ENCODE measurements at regions not wholly inside any gene's neighbourhood (a gene's known extent, or its start where the extent isn't known, plus 50 kb on each side); places are given as distances from the start of the nearest gene placed in this dataset.
"Not testable (repeated sequence)": the region's sequence is repeated elsewhere in the genome, so short reads cannot be mapped to it uniquely, and the experiment has no call there.

GRCh38 chr18:70394672-70395071 lies 105.8 kb downstream of the SOCS6 start:
- H3K27ac ChIP-seq, result no peak overlapping the region
- CTCF ChIA-PET, result no interaction called here
- no peak for TF ChIP-seq CTCF (conservative IDR thresholded peaks at IDR 0.05; ENCODE audit: low read depth)
- POLR2A ChIA-PET (ENCODE audit: low non-redundant PET), result no interaction called here
- DNase-seq (ENCODE audit: low spot score), result no peak

GRCh38 chr18:70390371-70391090 lies 101.7 kb downstream of the SOCS6 start:
- ChIA-PET CTCF (no interaction called here), POLR2A (ENCODE audit: low non-redundant PET) (no interaction called here)
- DNase-seq (ENCODE audit: low spot score), result no peak

GRCh38 chr18:70389036-70389435 lies 100.2 kb downstream of the SOCS6 start:
- POLR2A ChIA-PET (ENCODE audit: low non-redundant PET); CTCF ChIA-PET; H3K27ac ChIP-seq; DNase-seq (ENCODE audit: low spot score): not testable (repeated sequence)

More at GRCh38 chr18:70390371-70391090, 101.7 kb downstream of the SOCS6 start:
- no peak overlapping the region for H3K27ac ChIP-seq
- no peak for TF ChIP-seq CTCF (conservative IDR thresholded peaks at IDR 0.05; ENCODE audit: low read depth)

GRCh38 chr18:70387027-70387426 lies 98.2 kb downstream of the SOCS6 start:
- POLR2A ChIA-PET (ENCODE audit: low non-redundant PET), result no interaction called here
- no peak for TF ChIP-seq CTCF (conservative IDR thresholded peaks at IDR 0.05; ENCODE audit: low read depth)
- no peak for DNase-seq (ENCODE audit: low spot score)
- no peak overlapping the region for H3K27ac ChIP-seq
- CTCF ChIA-PET, result no interaction called here

- CTCF ChIA-PET, result no interaction called here
- DNase-seq (ENCODE audit: low spot score), result no peak
- POLR2A ChIA-PET (ENCODE audit: low non-redundant PET), result no interaction called here
- TF ChIP-seq CTCF (conservative IDR thresholded peaks at IDR 0.05; ENCODE audit: low read depth), result no peak
- no peak overlapping the region for H3K27ac ChIP-seq
Observed at GRCh38 chr18:70386582-70386981, 97.7 kb downstream of the SOCS6 start.

- TF ChIP-seq CTCF (conservative IDR thresholded peaks at IDR 0.05; ENCODE audit: low read depth), result no peak
- ChIA-PET POLR2A (ENCODE audit: low non-redundant PET) (no interaction called here), CTCF (no interaction called here)
- no peak for DNase-seq (ENCODE audit: low spot score)
- H3K27ac ChIP-seq, result peak overlapping the region; percentile 90
Observed at GRCh38 chr18:70385474-70385873, 96.6 kb downstream of the SOCS6 start.

GRCh38 chr18:70384181-70384790 lies 95.4 kb downstream of the SOCS6 start:
- TF ChIP-seq CTCF (conservative IDR thresholded peaks at IDR 0.05; ENCODE audit: low read depth), result no peak

More at GRCh38 chr18:70384181-70384790, 95.4 kb downstream of the SOCS6 start:
- H3K27ac ChIP-seq, result peak overlapping the region; percentile 90
- CTCF ChIA-PET, result no interaction called here
- peak; percentile 69 for DNase-seq (ENCODE audit: low spot score)
- POLR2A ChIA-PET (ENCODE audit: low non-redundant PET), result no interaction called here
